DOHH2 (cell line): ENCODE measurements at regions not wholly inside any gene's neighbourhood (a gene's known extent, or its start where the extent isn't known, plus 50 kb on each side); places are given as distances from the start of the nearest gene placed in this dataset.
A peak's percentile ranks its signal among the peaks of the same experiment; 100 is the strongest.

Experiments used
- H3F3A ChIP-seq: fragments of 200-600 bp; sonication (generic), shearing (Covaris generic); 2 replicates; pipeline ENCODE4 v1.6.0; 2016; ENCODE audit warnings: antibody characterized with exemption, mild to moderate bottlenecking; ENCODE audit not compliant: control insufficient read depth, insufficient read depth
- H3K27ac ChIP-seq: fragments of 200-600 bp; sonication (generic); 2 replicates; pipeline ENCODE4 v1.5.1; 2014; ENCODE audit warnings: low read depth, mild to moderate bottlenecking, low read length, moderate library complexity
- H3K27me3 ChIP-seq: fragments of 200-600 bp; sonication (generic); 2 replicates; pipeline ENCODE4 v1.6.1; 2014; ENCODE audit warnings: mild to moderate bottlenecking, low read length, mixed read lengths; ENCODE audit not compliant: control insufficient read depth
- H3K36me3 ChIP-seq: fragments of 200-600 bp; sonication (generic); 2 replicates; pipeline ENCODE4 v1.6.1; 2014; ENCODE audit warnings: mild to moderate bottlenecking, low read length, moderate library complexity, mixed read lengths; ENCODE audit not compliant: control insufficient read depth
- H3K4me1 ChIP-seq: fragments of 200-600 bp; sonication (generic); 2 replicates; pipeline ENCODE4 v1.6.1; 2014; ENCODE audit warnings: mild to moderate bottlenecking, low read length, mixed read lengths; ENCODE audit not compliant: control insufficient read depth
- H3K4me2 ChIP-seq: fragments of 200-600 bp; sonication (generic); 2 replicates; pipeline ENCODE4 v1.6.0; 2014; ENCODE audit warnings: mild to moderate bottlenecking, low read length, moderate library complexity
- H3K4me3 ChIP-seq: fragments of 200-600 bp; sonication (generic); 2 replicates; pipeline ENCODE4 v1.5.1; 2014; ENCODE audit warnings: mild to moderate bottlenecking, low read length, mixed read lengths
- H3K79me2 ChIP-seq: fragments of 200-600 bp; sonication (generic); 2 replicates; pipeline ENCODE4 v1.6.1; 2014; ENCODE audit warnings: mild to moderate bottlenecking, low read length, mixed read lengths; ENCODE audit not compliant: control insufficient read depth
- H3K9me2 ChIP-seq: fragments of 200-600 bp; sonication (generic); replicated peaks from 2 replicates; pipeline ENCODE4 v1.6.1; 2014; ENCODE audit warnings: mild to moderate bottlenecking, low read length, mixed read lengths; ENCODE audit not compliant: control insufficient read depth
- H3K9me3 ChIP-seq: fragments of 200-600 bp; sonication (generic); 2 replicates; pipeline ENCODE4 v1.6.1; 2014; ENCODE audit warnings: antibody characterized with exemption, low read length, mixed read lengths; ENCODE audit not compliant: control insufficient read depth, insufficient read depth
- H4K20me1 ChIP-seq: fragments of 200-600 bp; sonication (generic); 2 replicates; pipeline ENCODE4 v1.6.0; 2014; ENCODE audit warnings: low read depth, mild to moderate bottlenecking, antibody characterized with exemption, low read length, moderate library complexity; ENCODE audit not compliant: control insufficient read depth, insufficient read depth
- CTCF ChIP-seq: fragments of 200-600 bp; sonication (generic); IDR thresholded peaks from one replicate; pipeline ENCODE4 v1.5.1; 2014; ENCODE audit warnings: antibody characterized with exemption, mild to moderate bottlenecking, low read depth, low read length; ENCODE audit not compliant: poor library complexity, severe bottlenecking
- EZH2phosphoT487 ChIP-seq: fragments of 200-600 bp; sonication (generic); IDR thresholded peaks from 2 replicates; pipeline ENCODE4 v1.6.1; 2017; ENCODE audit warnings: borderline replicate concordance, mild to moderate bottlenecking, antibody characterized with exemption, low read length, moderate library complexity, mixed read lengths

GRCh38 chr2:45134726-45135125 is 125.5 kb upstream of the SIX2 start:
- Histone ChIP-seq H3K9me2 (no peaks in the 10 kb centered on the region), H3K27me3 (no peaks in the 10 kb centered on the region), H3K4me3 (peak overlapping the region; percentile 24), H3K9me3 (no peaks in the 10 kb centered on the region; the same call in 1 of the 2 replicates), H3K4me2 (peak overlapping the region; percentile 46), H3K36me3 (no peaks in the 10 kb centered on the region), H3K79me2 (no peaks in the 10 kb centered on the region), H4K20me1 (no peaks in the 10 kb centered on the region), H3K27ac (no peak overlapping the region), H3F3A (no peaks in the 10 kb centered on the region), H3K4me1 (peaks cover 15% of the 10 kb centered on the region)
- no peak for TF ChIP-seq CTCF
- TF ChIP-seq EZH2phosphoT487 = no peak

DNA sequence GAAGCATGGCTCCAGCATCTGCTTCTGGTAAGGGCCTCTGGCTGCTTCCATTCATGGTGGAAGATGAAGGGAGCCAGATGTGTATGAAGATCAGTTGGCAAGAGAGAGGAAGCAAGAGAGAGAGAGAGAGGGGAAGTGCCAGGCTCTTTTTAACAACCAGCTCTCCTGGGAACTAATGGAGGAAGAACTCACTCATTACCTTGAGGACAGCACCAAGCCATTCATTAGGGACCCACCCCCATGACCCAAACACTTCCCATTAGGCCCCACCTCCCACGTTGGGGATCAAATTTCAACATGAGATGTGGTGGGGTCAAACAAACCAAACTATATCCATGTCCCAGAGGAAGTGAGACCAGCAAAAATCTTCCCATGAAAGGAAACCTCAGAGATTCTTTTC is 124.8 kb upstream of the SIX2 start:
- no peaks in the 10 kb centered on the region; the same call in 1 of the 2 replicates for H3K9me3 ChIP-seq

GRCh38 chr2:45132551-45132950 is 123.3 kb upstream of the SIX2 start:
- Histone ChIP-seq H3K4me3 (no peak overlapping the region), H3F3A (no peaks in the 10 kb centered on the region), H3K4me1 (peaks cover 15% of the 10 kb centered on the region), H4K20me1 (no peaks in the 10 kb centered on the region), H3K27me3 (no peaks in the 10 kb centered on the region), H3K4me2 (no peak overlapping the region), H3K9me3 (no peaks in the 10 kb centered on the region; the same call in 1 of the 2 replicates), H3K36me3 (no peaks in the 10 kb centered on the region), H3K27ac (no peak overlapping the region), H3K9me2 (no peaks in the 10 kb centered on the region), H3K79me2 (no peaks in the 10 kb centered on the region)
- no peak for TF ChIP-seq CTCF
- TF ChIP-seq EZH2phosphoT487 = no peak

More for the DNA sequence above, 124.8 kb upstream of the SIX2 start:
- Histone ChIP-seq H4K20me1 (no peaks in the 10 kb centered on the region), H3K27me3 (no peaks in the 10 kb centered on the region), H3F3A (no peaks in the 10 kb centered on the region), H3K4me3 (peak overlapping the region; percentile 24; the same call in 1 of the 2 replicates), H3K4me1 (peaks cover 15% of the 10 kb centered on the region), H3K27ac (no peak overlapping the region), H3K79me2 (no peaks in the 10 kb centered on the region), H3K36me3 (no peaks in the 10 kb centered on the region), H3K9me2 (no peaks in the 10 kb centered on the region), H3K4me2 (peak overlapping the region; percentile 46; the same call in 1 of the 2 replicates)
- TF ChIP-seq EZH2phosphoT487 = no peak
- TF ChIP-seq CTCF = no peak
